Upper lobe of left lung (tissue), 6 donors: ENCODE measurements at regions not wholly inside any gene's neighbourhood (a gene's known extent, or its start where the extent isn't known, plus 50 kb on each side); places are given as distances from the start of the nearest gene placed in this dataset.
"Not testable (repeated sequence)": the region's sequence is repeated elsewhere in the genome, so short reads cannot be mapped to it uniquely, and the experiment has no call there.

Experiments used
- ATAC-seq, 2 donors: fragments of 200-7000 bp; cut with Tn5 transposase; one replicate each; pipeline ENCODE4 v1.9.1; 2022; ENCODE audit warnings: mild to moderate bottlenecking in 2 of 2, moderate library complexity in 2 of 2; ENCODE audit not compliant: low FRiP score in 2 of 2
- DNase-seq, 2 donors: peaks; one replicate each; pipeline ENCODE4 v3.0.0-alpha.2; 2019 to 2020
- H3K27ac ChIP-seq, 4 donors: fragments of 200-600 bp; sonication (generic); one replicate each; pipeline ENCODE4 v1.5.1; 2016 to 2019
- H3K27me3 ChIP-seq, 4 donors: fragments of 200-600 bp; sonication (generic); one replicate each; pipeline ENCODE4 v1.5.1; 2017 to 2019
- H3K36me3 ChIP-seq, 4 donors: fragments of 200-600 bp; sonication (generic); one replicate each; pipeline ENCODE4 v1.5.1; 2016 to 2019
- H3K4me1 ChIP-seq, 4 donors: fragments of 200-600 bp; sonication (generic); one replicate each; pipeline ENCODE4 v1.5.1; 2018 to 2019
- H3K4me3 ChIP-seq, 4 donors: fragments of 200-600 bp; sonication (generic); one replicate each; pipeline ENCODE4 v1.5.1; 2017 to 2019; ENCODE audit warnings: mild to moderate bottlenecking in 2 of 4, moderate library complexity in 1 of 4
- H3K9me3 ChIP-seq, 4 donors: fragments of 200-600 bp; sonication (generic); one replicate each; pipeline ENCODE4 v1.5.1; 2018 to 2019
- CTCF ChIP-seq, 6 experiments: fragments of 450-650 bp in 4 of 6; fragments of 200-600 bp in 2 of 6; sonication (generic) in 2 of 6; IDR thresholded peaks; one replicate each; pipeline ENCODE4 v1.5.1; 2016 to 2019; ENCODE audit warnings: antibody characterized with exemption in 6 of 6
- EP300 ChIP-seq, 4 donors: sonication (generic); formaldehyde crosslinking; IDR thresholded peaks; one replicate each; pipeline ENCODE4 v1.5.1; 2017; ENCODE audit warnings: antibody characterized with exemption in 4 of 4, control low read depth in 2 of 4
- POLR2A ChIP-seq, 4 donors: fragments of 450-650 bp; IDR thresholded peaks; one replicate each; pipeline ENCODE4 v1.5.1; 2016 to 2017; ENCODE audit warnings: antibody characterized with exemption in 4 of 4, mild to moderate bottlenecking in 2 of 4
- POLR2AphosphoS5 ChIP-seq, 2 donors: sonication (generic); formaldehyde crosslinking; IDR thresholded peaks; one replicate each; pipeline ENCODE4 v1.5.1; 2017; ENCODE audit warnings: antibody characterized with exemption in 2 of 2
- WGBS, 2 donors: methylation state at CpG; one replicate each; pipeline ENCODE4 v1.1.5; 2017 to 2018; 5-methylcytosine and 5-hydroxymethylcytosine counted together
- donor health status: DM: no; HTN: no; CAD: no; lungs with moderate emphysema.
- donor health status: DM: no; HTN: yes; CAD: no; lungs with severe emphysema.

GRCh38 chr7:131927770-131928423 lies 371.5 kb upstream of the PODXL start:
- Histone ChIP-seq H3K4me1 (no peaks in the 10 kb centered on the region), H3K36me3 (no peaks in the 10 kb centered on the region), H3K27me3 (no peaks in the 10 kb centered on the region), H3K9me3 (no peaks in the 10 kb centered on the region), H3K4me3 (no peak overlapping the region), H3K27ac (no peak overlapping the region)
- DNase-seq = no peak
- WGBS, 2 donors = 69 to 72% methylated on average over 9 to 12 of the region's 12 CpGs
- TF ChIP-seq POLR2A (IDR thresholded peaks at IDR 0.05) (no peak), EP300 (IDR thresholded peaks at IDR 0.05) (no peak), POLR2AphosphoS5 (IDR thresholded peaks at IDR 0.05) (no peak), CTCF (IDR thresholded peaks at IDR 0.05) (no peak)
- ATAC-seq = no peak

GRCh38 chr7:131925636-131926035 lies 369.2 kb upstream of the PODXL start:
- ATAC-seq = no peak
- TF ChIP-seq CTCF (IDR thresholded peaks at IDR 0.05) (no peak), POLR2AphosphoS5 (IDR thresholded peaks at IDR 0.05) (no peak), POLR2A (IDR thresholded peaks at IDR 0.05) (no peak), EP300 (IDR thresholded peaks at IDR 0.05) (no peak)
- H3K9me3 ChIP-seq = no peaks in the 10 kb centered on the region
- no peak for DNase-seq
- H3K27me3 ChIP-seq = no peaks in the 10 kb centered on the region
- no peak overlapping the region for H3K27ac ChIP-seq
- H3K36me3 ChIP-seq = no peaks in the 10 kb centered on the region
- H3K4me1 ChIP-seq = no peaks in the 10 kb centered on the region
- H3K4me3 ChIP-seq = no peak overlapping the region

- Histone ChIP-seq H3K4me3 (no peak overlapping the region), H3K27ac (no peak overlapping the region), H3K27me3 (no peaks in the 10 kb centered on the region), H3K9me3 (no peaks in the 10 kb centered on the region), H3K36me3 (no peaks in the 10 kb centered on the region), H3K4me1 (no peaks in the 10 kb centered on the region)
- no peak for ATAC-seq
- no peak for DNase-seq
- 82 to 93% methylated on average over 3 of the region's 3 CpGs for WGBS, 2 donors
- TF ChIP-seq POLR2A (IDR thresholded peaks at IDR 0.05) (no peak), EP300 (IDR thresholded peaks at IDR 0.05) (no peak), POLR2AphosphoS5 (IDR thresholded peaks at IDR 0.05) (no peak), CTCF (IDR thresholded peaks at IDR 0.05) (no peak)
These were observed 368.4 kb upstream of the PODXL start for GRCh38 chr7:131924857-131925256.

- H3K36me3 ChIP-seq, H3K9me3 ChIP-seq, DNase-seq, ATAC-seq, H3K27me3 ChIP-seq, H3K27ac ChIP-seq, H3K4me3 ChIP-seq, H3K4me1 ChIP-seq: not testable (repeated sequence)
- 96 to 100% methylated on average over 10 of the region's 10 CpGs for WGBS, 2 donors
These were observed 366.5 kb upstream of the PODXL start for GRCh38 chr7:131922948-131923347.

GRCh38 chr7:131921016-131921415 lies 364.6 kb upstream of the PODXL start:
- H3K9me3 ChIP-seq = no peaks in the 10 kb centered on the region
- WGBS, 2 donors = 16 to 25% methylated on average over 1 of the region's 1 CpG
- H3K27ac ChIP-seq = no peak overlapping the region
- no peak overlapping the region for H3K4me3 ChIP-seq
- no peaks in the 10 kb centered on the region for H3K27me3 ChIP-seq
- H3K4me1 ChIP-seq = no peaks in the 10 kb centered on the region
- ATAC-seq (no peak), DNase-seq (no peak)
- TF ChIP-seq POLR2A (IDR thresholded peaks at IDR 0.05) = no peak
- no peak for TF ChIP-seq CTCF (IDR thresholded peaks at IDR 0.05)
- no peak for TF ChIP-seq POLR2AphosphoS5 (IDR thresholded peaks at IDR 0.05)
- no peak for TF ChIP-seq EP300 (IDR thresholded peaks at IDR 0.05)
- no peaks in the 10 kb centered on the region for H3K36me3 ChIP-seq
